D721Med (cell line): ENCODE measurements at regions not wholly inside any gene's neighbourhood (a gene's known extent, or its start where the extent isn't known, plus 50 kb on each side); places are given as distances from the start of the nearest gene placed in this dataset.

Source experiments
- DNase-seq: peaks from one replicate; pipeline ENCODE4 v3.0.0; 2011; ENCODE audit warnings: low spot score; ENCODE audit not compliant: insufficient read length
- FAIRE-seq: peaks from 2 replicates; lab custom pipeline; 2011; peaks lifted over from hg19 to GRCh38; lab: Jason Lieb, UNC
- CTCF ChIP-seq: IDR thresholded peaks from 2 replicates; pipeline ENCODE4 v1.5.1; 2012; ENCODE audit warnings: mild to moderate bottlenecking, control low read depth; ENCODE audit not compliant: insufficient read depth; ENCODE audit errors: missing control alignments

DNA sequence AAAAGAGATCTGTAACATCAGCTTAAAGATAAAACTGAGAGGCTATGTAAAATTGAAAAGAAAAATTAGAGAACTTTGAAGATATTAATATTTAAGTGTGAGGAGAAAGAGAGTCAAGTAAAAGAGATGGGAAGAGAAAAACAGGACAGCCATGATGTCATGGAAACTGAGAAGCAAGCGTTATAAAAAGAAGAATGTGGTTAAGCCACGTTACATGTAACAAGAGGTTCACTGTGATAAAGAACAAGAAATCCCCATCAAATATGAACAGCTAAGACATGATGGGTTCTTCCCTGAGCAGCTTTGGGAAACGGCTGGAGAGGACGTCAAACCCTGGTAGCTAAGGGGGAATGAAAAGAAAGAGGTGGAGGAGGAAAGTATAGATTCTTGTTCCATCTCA, 1269.3 kb upstream of the TENM3 start:
- FAIRE-seq (no peak), DNase-seq (no peak)
- TF ChIP-seq CTCF, result no peak

DNA sequence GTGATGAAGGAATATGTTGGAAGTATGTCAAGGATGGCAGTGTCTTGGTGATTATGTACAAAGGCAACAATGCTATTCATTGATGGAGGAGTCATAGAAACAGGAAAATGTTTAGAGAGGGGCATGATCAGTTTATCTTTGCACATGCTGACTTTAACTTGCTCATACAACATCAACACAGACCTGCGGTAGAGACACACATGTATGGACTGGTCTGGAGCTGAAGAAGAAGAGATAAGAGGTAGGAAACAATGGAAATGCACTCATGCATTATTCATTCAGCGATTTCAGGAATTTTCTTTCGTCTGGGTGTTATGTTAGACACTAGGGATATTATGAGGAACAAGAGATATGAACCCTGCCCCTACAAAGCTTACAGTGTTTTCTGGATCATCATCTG, 1252.3 kb upstream of the TENM3 start:
- DNase-seq (no peak), FAIRE-seq (no peak)
- TF ChIP-seq CTCF, result no peak

GRCh38 chr4:180993244-180993836, 1249.9 kb upstream of the TENM3 start:
- no peak for FAIRE-seq
- TF ChIP-seq CTCF, result no peak
- no peak for DNase-seq

- FAIRE-seq (no peak), DNase-seq (no peak)
- TF ChIP-seq CTCF, result no peak
Measured at GRCh38 chr4:180994722-180995121, 1248.5 kb upstream of the TENM3 start.

- FAIRE-seq (no peak), DNase-seq (no peak)
- TF ChIP-seq CTCF, result no peak
Measured at GRCh38 chr4:180999217-180999616, 1244.0 kb upstream of the TENM3 start.

DNA sequence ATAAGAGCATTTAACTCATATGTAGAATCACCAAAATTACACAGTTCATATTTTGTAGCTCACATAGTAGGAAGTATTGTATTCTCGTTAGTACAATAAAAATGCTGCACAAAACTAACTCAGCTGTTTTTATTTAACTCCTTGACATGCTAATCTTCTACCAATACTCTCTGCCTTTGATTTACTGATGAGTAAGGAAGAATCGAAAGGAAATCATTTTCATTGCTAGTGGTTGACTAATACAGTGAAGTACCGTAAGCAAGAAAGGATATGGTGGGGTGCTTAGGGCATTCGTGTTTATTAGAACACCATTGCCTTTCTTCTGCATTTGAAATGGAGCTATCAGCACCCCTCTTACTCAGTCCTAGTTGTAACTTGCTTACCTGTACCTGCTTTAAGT, 1239.1 kb upstream of the TENM3 start:
- no peak for FAIRE-seq
- TF ChIP-seq CTCF, result no peak
- no peak for DNase-seq

- no peak for FAIRE-seq
- no peak for DNase-seq
- TF ChIP-seq CTCF, result no peak
Measured at GRCh38 chr4:181006499-181007260, 1236.5 kb upstream of the TENM3 start.
